ENCODE measurements at regions not wholly inside any gene's neighbourhood (a gene's known extent, or its start where the extent isn't known, plus 50 kb on each side); places are given as distances from the start of the nearest gene placed in this dataset.
"Not testable (repeated sequence)": the region's sequence is repeated elsewhere in the genome, so short reads cannot be mapped to it uniquely, and the experiment has no call there.

GRCh38 chr17:31798205-31798724, 60.8 kb downstream of the COPRS start:
- peaks cover 6% of the 10 kb centered on the region for H3K4me1 Mint-ChIP-seq
- no peaks in the 10 kb centered on the region for H3K9me3 Mint-ChIP-seq
- no peak for ATAC-seq
- no peak overlapping the region for H3K4me3 Mint-ChIP-seq
- H3K27ac Mint-ChIP-seq, result no peak overlapping the region
- H3K36me3 Mint-ChIP-seq, result no peaks in the 10 kb centered on the region
- H3K27me3 Mint-ChIP-seq, result no peaks in the 10 kb centered on the region

GRCh38 chr17:31795941-31796340, 63.1 kb downstream of the COPRS start:
- not testable (repeated sequence) for H3K9me3 Mint-ChIP-seq, H3K4me1 Mint-ChIP-seq, H3K27ac Mint-ChIP-seq, H3K36me3 Mint-ChIP-seq, H3K27me3 Mint-ChIP-seq, H3K4me3 Mint-ChIP-seq, ATAC-seq

GRCh38 chr17:31794111-31794510, 64.9 kb downstream of the COPRS start:
- peaks cover 9% of the 10 kb centered on the region for H3K4me1 Mint-ChIP-seq
- no peak overlapping the region for H3K4me3 Mint-ChIP-seq
- H3K27me3 Mint-ChIP-seq, result no peaks in the 10 kb centered on the region
- H3K27ac Mint-ChIP-seq, result no peak overlapping the region
- H3K36me3 Mint-ChIP-seq, result no peaks in the 10 kb centered on the region
- no peaks in the 10 kb centered on the region for H3K9me3 Mint-ChIP-seq
- ATAC-seq, result no peak

- not testable (repeated sequence) for H3K4me3 Mint-ChIP-seq, ATAC-seq, H3K9me3 Mint-ChIP-seq, H3K27ac Mint-ChIP-seq, H3K36me3 Mint-ChIP-seq, H3K27me3 Mint-ChIP-seq
- peaks cover 13% of the 10 kb centered on the region for H3K4me1 Mint-ChIP-seq
Observed at GRCh38 chr17:31793634-31794033, 65.4 kb downstream of the COPRS start.

- Mint-ChIP-seq H3K4me3 (no peak overlapping the region), H3K9me3 (no peaks in the 10 kb centered on the region), H3K27me3 (no peaks in the 10 kb centered on the region), H3K4me1 (peaks cover 17% of the 10 kb centered on the region), H3K27ac (no peak overlapping the region), H3K36me3 (no peaks in the 10 kb centered on the region)
- ATAC-seq, result no peak
Observed at GRCh38 chr17:31792007-31792585, 66.9 kb downstream of the COPRS start.

GRCh38 chr17:31789707-31790505, 69.1 kb downstream of the COPRS start:
- Mint-ChIP-seq H3K27me3 (no peaks in the 10 kb centered on the region), H3K4me1 (peaks cover 17% of the 10 kb centered on the region), H3K27ac (peak overlapping the region; percentile 92), H3K9me3 (no peaks in the 10 kb centered on the region), H3K4me3 (no peak overlapping the region), H3K36me3 (no peaks in the 10 kb centered on the region)
- ATAC-seq, result peak; percentile 92

GRCh38 chr17:31788956-31789355, 70.1 kb downstream of the COPRS start:
- Mint-ChIP-seq H3K27me3 (no peaks in the 10 kb centered on the region), H3K4me1 (peaks cover 22% of the 10 kb centered on the region), H3K36me3 (no peaks in the 10 kb centered on the region), H3K4me3 (no peak overlapping the region), H3K27ac (peak overlapping the region; percentile 15), H3K9me3 (no peaks in the 10 kb centered on the region)
- no peak for ATAC-seq

GRCh38 chr17:31788571-31788946, 70.5 kb downstream of the COPRS start:
- no peak for ATAC-seq
- Mint-ChIP-seq H3K27ac (peak overlapping the region; percentile 15), H3K4me1 (peaks cover 22% of the 10 kb centered on the region), H3K9me3 (no peaks in the 10 kb centered on the region), H3K27me3 (peaks cover 2% of the 10 kb centered on the region), H3K4me3 (no peak overlapping the region), H3K36me3 (no peaks in the 10 kb centered on the region)

GRCh38 chr17:31787857-31788570, 71.0 kb downstream of the COPRS start:
- peaks cover 22% of the 10 kb centered on the region for H3K4me1 Mint-ChIP-seq
- no peak overlapping the region for H3K4me3 Mint-ChIP-seq
- H3K9me3 Mint-ChIP-seq, result no peaks in the 10 kb centered on the region
- peaks cover 7% of the 10 kb centered on the region for H3K27me3 Mint-ChIP-seq
- no peaks in the 10 kb centered on the region for H3K36me3 Mint-ChIP-seq
- H3K27ac Mint-ChIP-seq, result peak overlapping the region; percentile 15
- ATAC-seq, result no peak

- Mint-ChIP-seq H3K27ac (no peak overlapping the region), H3K27me3 (peaks cover 16% of the 10 kb centered on the region), H3K4me3 (no peak overlapping the region)
Observed at GRCh38 chr17:31786796-31787481, 72.1 kb downstream of the COPRS start.

GRCh38 chr17:31780483-31780882, 78.6 kb downstream of the COPRS start:
- H3K27ac Mint-ChIP-seq, result no peak overlapping the region
- H3K4me1 Mint-ChIP-seq, result peaks cover 5% of the 10 kb centered on the region
- peaks cover 21% of the 10 kb centered on the region for H3K27me3 Mint-ChIP-seq
- no peaks in the 10 kb centered on the region for H3K9me3 Mint-ChIP-seq
- no peak overlapping the region for H3K4me3 Mint-ChIP-seq
- H3K36me3 Mint-ChIP-seq, result no peaks in the 10 kb centered on the region
- ATAC-seq, result no peak

More at GRCh38 chr17:31786796-31787481, 72.1 kb downstream of the COPRS start:
- Mint-ChIP-seq H3K36me3 (no peaks in the 10 kb centered on the region), H3K4me1 (peaks cover 22% of the 10 kb centered on the region), H3K9me3 (no peaks in the 10 kb centered on the region)
- no peak for ATAC-seq

GRCh38 chr17:31778523-31778922, 80.5 kb downstream of the COPRS start:
- ATAC-seq, result no peak
- Mint-ChIP-seq H3K27ac (no peak overlapping the region), H3K4me3 (no peak overlapping the region), H3K27me3 (peaks cover 27% of the 10 kb centered on the region), H3K36me3 (no peaks in the 10 kb centered on the region), H3K9me3 (no peaks in the 10 kb centered on the region), H3K4me1 (no peaks in the 10 kb centered on the region)

GRCh38 chr17:31771328-31771727, 87.7 kb downstream of the COPRS start:
- not testable (repeated sequence) for H3K36me3 Mint-ChIP-seq, H3K9me3 Mint-ChIP-seq, H3K27ac Mint-ChIP-seq, H3K4me1 Mint-ChIP-seq, ATAC-seq, H3K4me3 Mint-ChIP-seq
- H3K27me3 Mint-ChIP-seq, result peaks cover 13% of the 10 kb centered on the region

- not testable (repeated sequence) for H3K36me3 Mint-ChIP-seq, H3K27ac Mint-ChIP-seq
Observed at GRCh38 chr17:31770501-31770900, 88.5 kb downstream of the COPRS start.

GRCh38 chr17:31761836-31762510, 97.1 kb downstream of the COPRS start:
- ATAC-seq, H3K9me3 Mint-ChIP-seq, H3K4me3 Mint-ChIP-seq, H3K27me3 Mint-ChIP-seq, H3K4me1 Mint-ChIP-seq, H3K27ac Mint-ChIP-seq, H3K36me3 Mint-ChIP-seq: not testable (repeated sequence)

More at GRCh38 chr17:31770501-31770900, 88.5 kb downstream of the COPRS start:
- not testable (repeated sequence) for H3K4me1 Mint-ChIP-seq, H3K27me3 Mint-ChIP-seq, H3K4me3 Mint-ChIP-seq, H3K9me3 Mint-ChIP-seq, ATAC-seq

All from stimulated activated memory B cell treated with anti-CD40 and anti-IgM and Interleukin-4, amounts not matched to agents 10 μg/mL and 1 μg/mL and 100 μg/mL, for 72 hours (primary cell).